Vagina (tissue), 2 donors: ENCODE measurements at regions not wholly inside any gene's neighbourhood (a gene's known extent, or its start where the extent isn't known, plus 50 kb on each side); places are given as distances from the start of the nearest gene placed in this dataset.

Experiments used
- POLR2A ChIP-seq, 2 donors: fragments of 450-650 bp; IDR thresholded peaks; one replicate each; pipeline ENCODE4 v1.6.1; 2017; ENCODE audit warnings: antibody characterized with exemption in 2 of 2, mild to moderate bottlenecking in 2 of 2, moderate library complexity in 2 of 2
- POLR2AphosphoS5 ChIP-seq, 2 donors: sonication (generic); formaldehyde crosslinking; IDR thresholded peaks; one replicate each; pipeline ENCODE4 v1.9.0; 2017; ENCODE audit warnings: antibody characterized with exemption in 2 of 2, mild to moderate bottlenecking in 2 of 2, low read depth in 1 of 2; ENCODE audit not compliant: insufficient read depth in 1 of 2
- TF ChIP-seq, protein P1 (sequence below), 3 experiments: fragments of 450-650 bp in 2 of 3; fragments of 200-600 bp in 1 of 3; sonication (generic) in 1 of 3; IDR thresholded peaks; one replicate each; pipeline ENCODE4 v1.5.1; 2017 to 2019; ENCODE audit warnings: antibody characterized with exemption in 3 of 3, mild to moderate bottlenecking in 2 of 3, moderate library complexity in 2 of 3

DNA sequence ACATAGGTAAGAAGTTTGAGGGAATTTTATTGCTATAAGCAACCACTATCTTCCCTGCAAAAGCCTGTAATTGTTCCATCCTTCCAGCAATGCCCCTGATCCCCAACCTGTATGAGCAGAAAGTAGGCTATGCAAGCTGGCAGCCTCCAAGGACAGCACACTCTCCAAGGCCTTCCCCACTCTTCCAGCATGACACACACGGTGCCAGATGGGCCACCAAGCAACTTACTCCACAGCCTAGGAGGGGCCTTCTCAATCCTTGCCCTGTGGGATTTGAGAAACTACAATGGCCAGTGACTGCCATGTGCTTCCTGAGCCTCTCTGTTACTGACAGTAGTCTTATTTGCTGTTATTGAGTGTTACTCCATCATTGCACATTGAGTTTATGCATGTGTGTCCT lies 137.5 kb downstream of the ACTR3 start:
- TF ChIP-seq, protein P1, sequence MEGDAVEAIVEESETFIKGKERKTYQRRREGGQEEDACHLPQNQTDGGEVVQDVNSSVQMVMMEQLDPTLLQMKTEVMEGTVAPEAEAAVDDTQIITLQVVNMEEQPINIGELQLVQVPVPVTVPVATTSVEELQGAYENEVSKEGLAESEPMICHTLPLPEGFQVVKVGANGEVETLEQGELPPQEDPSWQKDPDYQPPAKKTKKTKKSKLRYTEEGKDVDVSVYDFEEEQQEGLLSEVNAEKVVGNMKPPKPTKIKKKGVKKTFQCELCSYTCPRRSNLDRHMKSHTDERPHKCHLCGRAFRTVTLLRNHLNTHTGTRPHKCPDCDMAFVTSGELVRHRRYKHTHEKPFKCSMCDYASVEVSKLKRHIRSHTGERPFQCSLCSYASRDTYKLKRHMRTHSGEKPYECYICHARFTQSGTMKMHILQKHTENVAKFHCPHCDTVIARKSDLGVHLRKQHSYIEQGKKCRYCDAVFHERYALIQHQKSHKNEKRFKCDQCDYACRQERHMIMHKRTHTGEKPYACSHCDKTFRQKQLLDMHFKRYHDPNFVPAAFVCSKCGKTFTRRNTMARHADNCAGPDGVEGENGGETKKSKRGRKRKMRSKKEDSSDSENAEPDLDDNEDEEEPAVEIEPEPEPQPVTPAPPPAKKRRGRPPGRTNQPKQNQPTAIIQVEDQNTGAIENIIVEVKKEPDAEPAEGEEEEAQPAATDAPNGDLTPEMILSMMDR (IDR thresholded peaks at IDR 0.05): no peak
- TF ChIP-seq POLR2AphosphoS5 (IDR thresholded peaks at IDR 0.05; ENCODE audit: insufficient read depth in 1 of 2, low read depth in 1 of 2) (no peak), POLR2A (IDR thresholded peaks at IDR 0.05) (no peak)
